GM13977 (cell line): ENCODE measurements at regions not wholly inside any gene's neighbourhood (a gene's known extent, or its start where the extent isn't known, plus 50 kb on each side); places are given as distances from the start of the nearest gene placed in this dataset.
A peak's percentile ranks its signal among the peaks of the same experiment; 100 is the strongest.

Experiments used
- DNase-seq: peaks from one replicate; pipeline ENCODE4 v3.0.0; 2012; ENCODE audit warnings: low spot score
- in situ Hi-C: fragments of 300-500 bp; cut with MboI; formaldehyde crosslinking; loops from one replicate; pipeline ENCODE4 v1.12.0; 2022; ENCODE audit warnings: low sequenced_read_pairs, low pct_unique_long_range_greater_than_20kb, mixed read lengths, inconsistent platforms; ENCODE audit not compliant: unreplicated experiment
- TF ChIP-seq, protein P1 (sequence below): IDR thresholded peaks from 2 replicates; pipeline ENCODE4 v1.5.1; 2012; ENCODE audit warnings: mild to moderate bottlenecking, control low read depth; ENCODE audit not compliant: insufficient read depth; ENCODE audit errors: extremely low read depth, missing control alignments

- DNase-seq = no peak
- in situ Hi-C loops = no loop called here
- TF ChIP-seq, protein P1, sequence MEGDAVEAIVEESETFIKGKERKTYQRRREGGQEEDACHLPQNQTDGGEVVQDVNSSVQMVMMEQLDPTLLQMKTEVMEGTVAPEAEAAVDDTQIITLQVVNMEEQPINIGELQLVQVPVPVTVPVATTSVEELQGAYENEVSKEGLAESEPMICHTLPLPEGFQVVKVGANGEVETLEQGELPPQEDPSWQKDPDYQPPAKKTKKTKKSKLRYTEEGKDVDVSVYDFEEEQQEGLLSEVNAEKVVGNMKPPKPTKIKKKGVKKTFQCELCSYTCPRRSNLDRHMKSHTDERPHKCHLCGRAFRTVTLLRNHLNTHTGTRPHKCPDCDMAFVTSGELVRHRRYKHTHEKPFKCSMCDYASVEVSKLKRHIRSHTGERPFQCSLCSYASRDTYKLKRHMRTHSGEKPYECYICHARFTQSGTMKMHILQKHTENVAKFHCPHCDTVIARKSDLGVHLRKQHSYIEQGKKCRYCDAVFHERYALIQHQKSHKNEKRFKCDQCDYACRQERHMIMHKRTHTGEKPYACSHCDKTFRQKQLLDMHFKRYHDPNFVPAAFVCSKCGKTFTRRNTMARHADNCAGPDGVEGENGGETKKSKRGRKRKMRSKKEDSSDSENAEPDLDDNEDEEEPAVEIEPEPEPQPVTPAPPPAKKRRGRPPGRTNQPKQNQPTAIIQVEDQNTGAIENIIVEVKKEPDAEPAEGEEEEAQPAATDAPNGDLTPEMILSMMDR = no peak
Observed at GRCh38 chr1:30452925-30453324, 270.5 kb downstream of the MATN1 start.

- DNase-seq = no peak
- in situ Hi-C loops = no loop called here
- TF ChIP-seq, protein P1 = no peak
Observed at GRCh38 chr1:30452170-30452569, 271.2 kb downstream of the MATN1 start.

GRCh38 chr1:30451532-30452125 lies 271.8 kb downstream of the MATN1 start:
- in situ Hi-C loops = no loop called here
- TF ChIP-seq, protein P1 = no peak
- DNase-seq = no peak

- in situ Hi-C loops = no loop called here
- TF ChIP-seq, protein P1 = no peak
- peak; percentile 1 for DNase-seq
Observed at GRCh38 chr1:30450818-30451233, 272.6 kb downstream of the MATN1 start.

DNA sequence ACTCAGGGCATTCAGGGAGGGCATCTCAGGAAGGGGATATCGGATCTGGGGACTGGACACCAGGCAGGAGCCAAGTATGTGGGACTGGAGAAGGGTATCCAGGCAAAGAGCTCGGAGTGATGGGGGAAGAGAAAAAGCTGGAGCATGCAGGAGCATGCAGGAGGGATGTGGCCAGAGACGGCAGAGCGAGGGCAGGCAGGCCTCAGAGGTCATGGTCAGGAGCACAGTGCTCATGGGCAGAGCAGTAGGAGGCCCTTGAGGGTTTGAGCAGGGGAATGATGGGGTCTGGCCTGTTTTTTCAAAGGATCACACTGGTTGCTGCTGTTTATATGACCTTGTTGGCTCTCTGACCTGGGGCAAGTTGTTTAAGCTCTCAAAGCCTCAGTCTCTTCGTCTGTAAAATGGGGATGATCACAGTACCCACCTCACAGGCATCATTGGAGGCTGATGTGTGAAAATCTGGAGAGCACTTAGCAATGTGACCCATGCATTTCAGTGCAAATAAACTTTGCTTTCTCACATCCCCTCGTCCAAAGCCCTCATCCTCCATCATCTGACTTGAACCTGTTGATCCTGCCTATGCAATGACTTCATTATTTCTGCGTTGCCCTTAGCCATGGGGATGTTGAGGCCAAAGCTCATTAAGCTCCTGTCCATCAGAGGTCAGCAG lies 273.1 kb downstream of the MATN1 start:
- in situ Hi-C loops = no loop called here
- TF ChIP-seq, protein P1 = no peak
- peak; percentile 4 for DNase-seq

- DNase-seq = no peak
- in situ Hi-C loops = no loop called here
- TF ChIP-seq, protein P1 = no peak
Observed at GRCh38 chr1:30449428-30450147, 273.8 kb downstream of the MATN1 start.
